WTC11 (cell line): ENCODE measurements at regions not wholly inside any gene's neighbourhood (a gene's known extent, or its start where the extent isn't known, plus 50 kb on each side); places are given as distances from the start of the nearest gene placed in this dataset.

Experiments used
- ATAC-seq: fragments of 200-7000 bp; cut with Tn5 transposase; 2 replicates; pipeline ENCODE4 v1.10.0; 2021; ENCODE audit warnings: mild to moderate bottlenecking, moderate library complexity
- CTCF ChIA-PET: fragments of 300-600 bp; sonication (Branson Sonifier 250); formaldehyde crosslinking; loops from one replicate; lab custom pipeline; 2021; ENCODE audit warnings: antibody characterized with exemption; lab: Charles Lee
- POLR2A ChIA-PET: fragments of 350-600 bp; sonication (Branson Sonifier 250); formaldehyde crosslinking; loops from one replicate; lab custom pipeline; 2021; ENCODE audit warnings: antibody characterized with exemption; lab: Charles Lee
- DNase-seq: peaks from one replicate; pipeline ENCODE4 v3.0.0; 2021; ENCODE audit warnings: low spot score
- H3K27ac Mint-ChIP-seq: 2 replicates; pipeline ENCODE4 v1.8.0; 2021; ENCODE audit warnings: mixed read lengths
- H3K27me3 Mint-ChIP-seq: 2 replicates; pipeline ENCODE4 v1.8.0; 2021; ENCODE audit warnings: low read depth, mild to moderate bottlenecking, moderate library complexity, mixed read lengths
- H3K36me3 Mint-ChIP-seq: 2 replicates; pipeline ENCODE4 v1.8.0; 2021; ENCODE audit warnings: mixed read lengths
- H3K4me1 Mint-ChIP-seq: 2 replicates; pipeline ENCODE4 v1.8.0; 2022; ENCODE audit warnings: mixed read lengths
- H3K4me3 Mint-ChIP-seq: 2 replicates; pipeline ENCODE4 v1.8.0; 2021; ENCODE audit warnings: mild to moderate bottlenecking, moderate library complexity, mixed read lengths
- H3K9me3 Mint-ChIP-seq: 2 replicates; pipeline ENCODE4 v1.8.0; 2021; ENCODE audit warnings: mixed read lengths
- ATF1 ChIP-seq: sonication (generic); formaldehyde crosslinking; IDR thresholded peaks from 2 replicates; pipeline ENCODE4 v1.8.1; 2023; ENCODE audit warnings: mild to moderate bottlenecking, moderate library complexity, missing genetic modification reagents
- ATF2 ChIP-seq: sonication (generic); formaldehyde crosslinking; IDR thresholded peaks from 2 replicates; pipeline ENCODE4 v1.8.1; 2022; ENCODE audit warnings: low read depth, missing genetic modification reagents, borderline replicate concordance
- ATF6 ChIP-seq: sonication (generic); formaldehyde crosslinking; IDR thresholded peaks from 2 replicates; pipeline ENCODE4 v1.8.1; 2023; ENCODE audit warnings: mild to moderate bottlenecking, missing genetic modification reagents
- CREB1 ChIP-seq: sonication (generic); formaldehyde crosslinking; IDR thresholded peaks from 2 replicates; pipeline ENCODE4 v1.8.0; 2023; ENCODE audit warnings: mild to moderate bottlenecking, missing genetic modification reagents
- E2F4 ChIP-seq: sonication (generic); formaldehyde crosslinking; IDR thresholded peaks from 2 replicates; pipeline ENCODE4 v1.8.1; 2022; ENCODE audit warnings: low read depth, mild to moderate bottlenecking, moderate library complexity, missing genetic modification reagents, borderline replicate concordance
- EMX1 ChIP-seq: fragments of 250-450 bp; sonication (Bioruptor Pico); IDR thresholded peaks from 2 replicates; pipeline ENCODE4 v1.8.0; 2021; ENCODE audit warnings: mild to moderate bottlenecking
- FOXJ3 ChIP-seq: sonication (generic); formaldehyde crosslinking; IDR thresholded peaks from 2 replicates; pipeline ENCODE4 v1.9.0; 2021; ENCODE audit warnings: missing genetic modification reagents, mild to moderate bottlenecking, borderline replicate concordance
- FOXK1 ChIP-seq: sonication (generic); formaldehyde crosslinking; IDR thresholded peaks from 2 replicates; pipeline ENCODE4 v1.8.0; 2022; ENCODE audit warnings: mild to moderate bottlenecking, moderate library complexity, missing genetic modification reagents
- FOXP1 ChIP-seq: sonication (generic); formaldehyde crosslinking; IDR thresholded peaks from 2 replicates; pipeline ENCODE4 v1.8.0; 2022; ENCODE audit warnings: missing genetic modification reagents, mild to moderate bottlenecking, moderate library complexity, borderline replicate concordance
- HMGXB4 ChIP-seq: sonication (generic); formaldehyde crosslinking; IDR thresholded peaks from 2 replicates; pipeline ENCODE4 v1.8.1; 2023; ENCODE audit warnings: mild to moderate bottlenecking, moderate library complexity, missing genetic modification reagents
- KAT7 ChIP-seq: sonication (generic); formaldehyde crosslinking; IDR thresholded peaks from 2 replicates; pipeline ENCODE4 v1.8.1; 2023; ENCODE audit warnings: missing genetic modification reagents, mild to moderate bottlenecking, borderline replicate concordance
- MLX ChIP-seq: sonication (generic); formaldehyde crosslinking; IDR thresholded peaks from 2 replicates; pipeline ENCODE4 v1.8.1; 2023; ENCODE audit warnings: mild to moderate bottlenecking, missing genetic modification reagents, moderate library complexity
- NR2C2 ChIP-seq: sonication (generic); formaldehyde crosslinking; IDR thresholded peaks from 2 replicates; pipeline ENCODE4 v1.8.0; 2022; ENCODE audit warnings: mild to moderate bottlenecking, missing genetic modification reagents
- PRDM15 ChIP-seq: sonication (generic); formaldehyde crosslinking; IDR thresholded peaks from 2 replicates; pipeline ENCODE4 v1.8.0; 2022; ENCODE audit warnings: missing genetic modification reagents
- PREB ChIP-seq: sonication (generic); formaldehyde crosslinking; IDR thresholded peaks from 2 replicates; pipeline ENCODE4 v1.8.1; 2022; ENCODE audit warnings: mild to moderate bottlenecking, missing genetic modification reagents, moderate library complexity, borderline replicate concordance
- PRRX2 ChIP-seq: fragments of 250-450 bp; sonication (Bioruptor Pico); IDR thresholded peaks from 2 replicates; pipeline ENCODE4 v1.8.0; 2021; ENCODE audit warnings: mild to moderate bottlenecking
- SOX15 ChIP-seq: fragments of 250-450 bp; sonication (Bioruptor Pico); IDR thresholded peaks from 2 replicates; pipeline ENCODE4 v1.9.0; 2021; ENCODE audit warnings: mild to moderate bottlenecking
- TEAD4 ChIP-seq: sonication (generic); formaldehyde crosslinking; IDR thresholded peaks from 2 replicates; pipeline ENCODE4 v1.8.0; 2022; ENCODE audit warnings: mild to moderate bottlenecking, missing genetic modification reagents
- ZBTB43 ChIP-seq: sonication (generic); formaldehyde crosslinking; IDR thresholded peaks from 2 replicates; pipeline ENCODE4 v1.8.1; 2023; ENCODE audit warnings: mild to moderate bottlenecking, missing genetic modification reagents
- ZNF219 ChIP-seq: sonication (generic); formaldehyde crosslinking; IDR thresholded peaks from 2 replicates; pipeline ENCODE4 v1.8.0; 2023; ENCODE audit warnings: missing genetic modification reagents, mild to moderate bottlenecking, borderline replicate concordance

GRCh38 chr2:4895371-4895770 lies 796.8 kb upstream of the SOX11 start:
- Mint-ChIP-seq H3K4me3 (no peak overlapping the region), H3K27ac (no peak overlapping the region), H3K36me3 (peaks cover 75% of the 10 kb centered on the region), H3K27me3 (peaks cover 6% of the 10 kb centered on the region), H3K4me1 (no peaks in the 10 kb centered on the region), H3K9me3 (peaks cover 82% of the 10 kb centered on the region)
- no peak for ATAC-seq
- no peak for DNase-seq
- ChIA-PET POLR2A (no interaction called here), CTCF (no interaction called here)
- TF ChIP-seq E2F4 (no peak), TEAD4 (CRISPR knock-in tag) (no peak), NR2C2 (no peak), SOX15 (CRISPR knock-in tag) (no peak), FOXK1 (no peak), PREB (CRISPR knock-in tag) (no peak), KAT7 (no peak), ATF2 (CRISPR knock-in tag) (no peak), HMGXB4 (CRISPR knock-in tag) (no peak), MLX (no peak), ATF6 (CRISPR knock-in tag) (no peak), ZBTB43 (no peak), CREB1 (no peak), ATF1 (CRISPR knock-in tag) (no peak)

GRCh38 chr2:4898706-4899105 lies 793.5 kb upstream of the SOX11 start:
- ATAC-seq = no peak
- DNase-seq = no peak

More at GRCh38 chr2:4898706-4899105, 793.5 kb upstream of the SOX11 start:
- no peaks in the 10 kb centered on the region for H3K4me1 Mint-ChIP-seq
- H3K9me3 Mint-ChIP-seq = peaks cover 78% of the 10 kb centered on the region
- ChIA-PET CTCF (no interaction called here), POLR2A (no interaction called here)
- no peak overlapping the region for H3K4me3 Mint-ChIP-seq
- peaks cover 3% of the 10 kb centered on the region for H3K27me3 Mint-ChIP-seq
- TF ChIP-seq FOXP1 (CRISPR knock-in tag) = no peak
- TF ChIP-seq FOXJ3 (CRISPR knock-in tag) = no peak
- no peak for TF ChIP-seq ZNF219 (CRISPR knock-in tag)
- no peak for TF ChIP-seq EMX1 (CRISPR knock-in tag)
- no peak for TF ChIP-seq PRRX2 (CRISPR knock-in tag)
- no peak for TF ChIP-seq SOX15 (CRISPR knock-in tag)
- TF ChIP-seq PRDM15 = no peak
- TF ChIP-seq, all 79 proteins: peak for 0
- H3K27ac Mint-ChIP-seq = no peak overlapping the region
- peaks cover 68% of the 10 kb centered on the region for H3K36me3 Mint-ChIP-seq
